Endothelial cell of umbilical vein (primary cell): ENCODE measurements at regions not wholly inside any gene's neighbourhood (a gene's known extent, or its start where the extent isn't known, plus 50 kb on each side); places are given as distances from the start of the nearest gene placed in this dataset.

Experiments
- CTCF ChIP-seq, 2 donors: IDR thresholded peaks; 1 replicate in 1 of 2; 2 replicates in 1 of 2; pipeline ENCODE4 v1.5.1; 2011; ENCODE audit warnings: low read length in 2 of 2, mild to moderate bottlenecking in 2 of 2, moderate library complexity in 2 of 2, control low read depth in 1 of 2, inconsistent platforms in 1 of 2, low read depth in 1 of 2; ENCODE audit not compliant: insufficient read depth in 1 of 2; ENCODE audit errors: extremely low read depth in 1 of 2
- MAX ChIP-seq: IDR thresholded peaks from 2 replicates; pipeline ENCODE4 v1.6.1; 2011; ENCODE audit not compliant: insufficient read depth, insufficient read length
- POLR2A ChIP-seq: IDR thresholded peaks from 2 replicates; pipeline ENCODE4 v1.6.1; 2012; ENCODE audit warnings: low read depth, mild to moderate bottlenecking, control low read depth, low read length

- no peak for TF ChIP-seq CTCF (IDR thresholded peaks at IDR 0.05; ENCODE audit: extremely low read depth in 1 of 2, insufficient read depth in 1 of 2, low read depth in 1 of 2, low read length in 2 of 2)
- no peak for TF ChIP-seq POLR2A
- no peak for TF ChIP-seq MAX
These were observed 114.2 kb upstream of the TJP1 start for GRCh38 chr15:29936353-29937049.
